Ovary (tissue), 7 donors: ENCODE measurements at regions not wholly inside any gene's neighbourhood (a gene's known extent, or its start where the extent isn't known, plus 50 kb on each side); places are given as distances from the start of the nearest gene placed in this dataset.

ENCODE experiments used
- DNase-seq, 5 donors: peaks; one replicate each; pipeline ENCODE4 v3.0.0-alpha.2; 2019 to 2020
- H3K27ac ChIP-seq, 2 donors: fragments of 200-600 bp; one replicate each; pipeline versions ENCODE4 v1.5.1 to v1.8.0; 2019 to 2022
- H3K27me3 ChIP-seq: fragments of 200-600 bp; one replicate; pipeline ENCODE4 v1.8.0; 2022
- H3K36me3 ChIP-seq: fragments of 200-600 bp; sonication (generic); one replicate; pipeline ENCODE4 v1.5.1; 2019
- H3K4me1 ChIP-seq: one replicate; pipeline ENCODE4 v1.8.1; 2013; ENCODE audit warnings: mild to moderate bottlenecking, moderate library complexity; ENCODE audit not compliant: insufficient read depth
- H3K4me3 ChIP-seq: fragments of 200-600 bp; sonication (generic); one replicate; pipeline ENCODE4 v1.5.1; 2017
- H3K9me3 ChIP-seq, 2 donors: fragments of 200-600 bp in 1 of 2; sonication (generic) in 1 of 2; one replicate each; pipeline versions ENCODE4 v1.5.1 to v1.8.1; 2013 to 2019; ENCODE audit warnings: mild to moderate bottlenecking in 1 of 2, moderate library complexity in 1 of 2
- CTCF ChIP-seq, 3 donors: fragments of 450-650 bp in 2 of 3; fragments of 200-600 bp in 1 of 3; IDR thresholded peaks; one replicate each; pipeline versions ENCODE4 v1.5.1 to v1.8.0; 2016 to 2022; ENCODE audit warnings: antibody characterized with exemption in 3 of 3, mild to moderate bottlenecking in 1 of 3
- EP300 ChIP-seq: sonication (generic); formaldehyde crosslinking; IDR thresholded peaks from one replicate; pipeline ENCODE4 v1.6.1; 2017; ENCODE audit warnings: antibody characterized with exemption
- POLR2A ChIP-seq: fragments of 450-650 bp; IDR thresholded peaks from one replicate; pipeline ENCODE4 v1.6.1; 2017; ENCODE audit warnings: antibody characterized with exemption, mild to moderate bottlenecking, moderate library complexity
- WGBS, 3 donors: extraction: QIAGEN DNeasy Blood & Tissue Kit in 1 of 3; methylation state at CpG; one replicate each; pipeline versions ENCODE4 v1.1.5 to v1.1.7; 2013 to 2017; 5-methylcytosine and 5-hydroxymethylcytosine counted together
- intact Hi-C, 4 donors: fragments of 100-400 bp; cut with DNase I; formaldehyde crosslinking; loops; one replicate each; pipeline versions ENCODE4 v1.11.0 to v1.15.1; 2022 to 2023
- donor health status: DM: no; HTN: no; CAD: no; lungs with moderate emphysema.
- donor health status: DM: no; HTN: no; CAD: no.
- donor health status: Bipolar disorder and iron deficiency.
- donor health status: DM: no; HTN: no; CAD: no.
- donor health status: DM: yes; HTN: yes; CAD: no.

GRCh38 chr14:39683691-39684260 lies 251.5 kb upstream of the FBXO33 start:
- H3K36me3 ChIP-seq, result no peaks in the 10 kb centered on the region
- TF ChIP-seq POLR2A (no peak), EP300 (no peak), CTCF (IDR thresholded peaks at IDR 0.05) (no peak)
- DNase-seq, result no peak
- H3K4me1 ChIP-seq, result no peaks in the 10 kb centered on the region
- H3K9me3 ChIP-seq, result no peaks in the 10 kb centered on the region
- intact Hi-C loops, result no loop called here
- 54 to 72% (median 60%) methylated on average over 3 of the region's 3 CpGs for WGBS, 3 donors
- H3K27me3 ChIP-seq, result no peaks in the 10 kb centered on the region
- no peak overlapping the region for H3K27ac ChIP-seq
- H3K4me3 ChIP-seq, result no peak overlapping the region

GRCh38 chr14:39682582-39682981 lies 250.3 kb upstream of the FBXO33 start:
- Histone ChIP-seq H3K27ac (no peak overlapping the region), H3K36me3 (no peaks in the 10 kb centered on the region), H3K9me3 (no peaks in the 10 kb centered on the region), H3K27me3 (no peaks in the 10 kb centered on the region), H3K4me1 (no peaks in the 10 kb centered on the region), H3K4me3 (no peak overlapping the region)
- DNase-seq, result no peak
- WGBS, 3 donors, result 75 to 80% (median 79%) methylated on average over 3 of the region's 3 CpGs
- intact Hi-C loops, result no loop called here
- TF ChIP-seq POLR2A, result no peak
- TF ChIP-seq CTCF (IDR thresholded peaks at IDR 0.05), result no peak
- TF ChIP-seq EP300, result no peak

- WGBS, 3 donors, result 67 to 73% (median 73%) methylated on average over 4 of the region's 4 CpGs
- Histone ChIP-seq H3K4me3 (no peak overlapping the region), H3K36me3 (no peaks in the 10 kb centered on the region), H3K27me3 (no peaks in the 10 kb centered on the region), H3K9me3 (no peaks in the 10 kb centered on the region), H3K27ac (no peak overlapping the region), H3K4me1 (no peaks in the 10 kb centered on the region)
- DNase-seq, result no peak
- TF ChIP-seq EP300 (no peak), POLR2A (no peak), CTCF (IDR thresholded peaks at IDR 0.05) (no peak)
- intact Hi-C loops, result no loop called here
Observed at GRCh38 chr14:39681782-39682399, 249.7 kb upstream of the FBXO33 start.

DNA sequence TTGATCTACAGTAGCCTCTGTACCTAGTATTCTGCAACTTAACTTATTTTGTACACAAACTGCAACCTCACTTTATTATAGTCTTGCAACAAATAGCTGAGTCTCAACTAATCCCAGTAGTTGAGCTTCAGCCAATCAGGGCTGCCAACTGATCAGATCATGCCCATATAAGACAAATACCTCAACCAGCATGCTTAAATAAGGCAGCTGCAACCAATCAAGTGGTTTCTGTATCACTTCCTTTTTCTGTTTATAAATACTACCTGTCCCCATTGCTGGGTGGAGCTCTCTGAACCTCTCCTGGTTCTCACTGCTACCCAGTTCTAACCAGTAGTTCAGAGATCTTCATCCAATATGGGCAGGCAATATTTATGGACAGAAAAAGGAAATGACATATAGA lies 248.5 kb upstream of the FBXO33 start:
- no peak overlapping the region for H3K4me3 ChIP-seq
- H3K36me3 ChIP-seq, result no peaks in the 10 kb centered on the region
- intact Hi-C loops, result no loop called here
- H3K27ac ChIP-seq, result no peak overlapping the region
- no peaks in the 10 kb centered on the region for H3K9me3 ChIP-seq
- H3K4me1 ChIP-seq, result no peaks in the 10 kb centered on the region
- no peaks in the 10 kb centered on the region for H3K27me3 ChIP-seq
- DNase-seq, result no peak
- TF ChIP-seq EP300, result no peak
- TF ChIP-seq POLR2A, result no peak
- TF ChIP-seq CTCF (IDR thresholded peaks at IDR 0.05), result no peak
